ENCODE measurements at regions not wholly inside any gene's neighbourhood (a gene's known extent, or its start where the extent isn't known, plus 50 kb on each side); places are given as distances from the start of the nearest gene placed in this dataset.
A peak's percentile ranks its signal among the peaks of the same experiment; 100 is the strongest.
"Not testable (repeated sequence)": the region's sequence is repeated elsewhere in the genome, so short reads cannot be mapped to it uniquely, and the experiment has no call there.

- DNase-seq (ENCODE audit: low read depth in 2 of 2), result no peak
These were observed 228.9 kb upstream of the CAND1 start for GRCh38 chr12:67039995-67040860.

DNA sequence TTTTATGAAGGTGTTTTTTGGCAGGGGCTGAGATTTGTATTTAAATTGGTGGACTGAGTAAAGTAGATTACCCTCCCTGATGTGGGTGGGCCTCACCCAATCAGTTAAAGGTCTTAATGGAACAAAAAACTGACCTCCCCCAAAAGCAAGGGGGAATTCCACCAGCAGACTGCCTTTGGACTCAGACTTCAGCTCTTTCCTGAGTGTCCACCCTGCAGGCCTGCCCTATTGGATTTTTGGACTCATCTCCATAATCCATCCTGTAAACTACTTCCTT lies 228.4 kb upstream of the CAND1 start:
- DNase-seq (ENCODE audit: low read depth in 2 of 2), result no peak

GRCh38 chr12:67042697-67043131 lies 226.4 kb upstream of the CAND1 start:
- DNase-seq (ENCODE audit: low read depth in 2 of 2), result no peak

GRCh38 chr12:67043771-67044170 lies 225.4 kb upstream of the CAND1 start:
- DNase-seq (ENCODE audit: low read depth in 2 of 2), result no peak

GRCh38 chr12:67045650-67046049 lies 223.5 kb upstream of the CAND1 start:
- no peak for DNase-seq (ENCODE audit: low read depth in 2 of 2)

DNA sequence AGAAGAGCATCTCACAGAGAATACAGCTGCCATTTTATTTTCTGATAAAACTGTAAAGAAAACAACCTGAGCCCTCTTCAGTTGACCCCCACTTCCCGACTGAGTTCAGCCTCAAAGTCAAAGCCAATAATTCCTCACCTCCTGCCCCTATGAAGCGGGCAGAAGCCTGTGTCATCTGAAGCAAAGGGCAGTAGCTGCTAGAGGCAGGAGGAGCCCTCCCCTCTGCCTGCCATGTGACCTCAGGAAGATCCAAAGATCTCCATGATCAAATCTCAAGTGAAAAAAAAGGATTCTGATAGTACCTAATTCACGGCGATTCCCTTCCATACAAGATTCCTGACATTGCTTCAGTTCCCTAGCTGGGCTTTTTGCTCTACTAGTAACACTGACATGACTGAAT lies 223.1 kb upstream of the CAND1 start:
- no peak for DNase-seq (ENCODE audit: low read depth in 2 of 2)

GRCh38 chr12:67047634-67048033 lies 221.5 kb upstream of the CAND1 start:
- no peak for DNase-seq (ENCODE audit: low read depth in 2 of 2)

GRCh38 chr12:67048371-67048770 lies 220.8 kb upstream of the CAND1 start:
- no peak for DNase-seq (ENCODE audit: low read depth in 2 of 2)

GRCh38 chr12:67049199-67049598 lies 220.0 kb upstream of the CAND1 start:
- not testable (repeated sequence) for DNase-seq (ENCODE audit: low read depth in 2 of 2)

- no peak for DNase-seq (ENCODE audit: low read depth in 2 of 2)
These were observed 216.2 kb upstream of the CAND1 start for GRCh38 chr12:67052981-67053380.

- no peak for DNase-seq (ENCODE audit: low read depth in 2 of 2)
These were observed 212.8 kb upstream of the CAND1 start for GRCh38 chr12:67056329-67056728.

GRCh38 chr12:67057072-67057471 lies 212.1 kb upstream of the CAND1 start:
- DNase-seq (ENCODE audit: low read depth in 2 of 2), result no peak

GRCh38 chr12:67062193-67062592 lies 207.0 kb upstream of the CAND1 start:
- DNase-seq (ENCODE audit: low read depth in 2 of 2), result no peak

DNA sequence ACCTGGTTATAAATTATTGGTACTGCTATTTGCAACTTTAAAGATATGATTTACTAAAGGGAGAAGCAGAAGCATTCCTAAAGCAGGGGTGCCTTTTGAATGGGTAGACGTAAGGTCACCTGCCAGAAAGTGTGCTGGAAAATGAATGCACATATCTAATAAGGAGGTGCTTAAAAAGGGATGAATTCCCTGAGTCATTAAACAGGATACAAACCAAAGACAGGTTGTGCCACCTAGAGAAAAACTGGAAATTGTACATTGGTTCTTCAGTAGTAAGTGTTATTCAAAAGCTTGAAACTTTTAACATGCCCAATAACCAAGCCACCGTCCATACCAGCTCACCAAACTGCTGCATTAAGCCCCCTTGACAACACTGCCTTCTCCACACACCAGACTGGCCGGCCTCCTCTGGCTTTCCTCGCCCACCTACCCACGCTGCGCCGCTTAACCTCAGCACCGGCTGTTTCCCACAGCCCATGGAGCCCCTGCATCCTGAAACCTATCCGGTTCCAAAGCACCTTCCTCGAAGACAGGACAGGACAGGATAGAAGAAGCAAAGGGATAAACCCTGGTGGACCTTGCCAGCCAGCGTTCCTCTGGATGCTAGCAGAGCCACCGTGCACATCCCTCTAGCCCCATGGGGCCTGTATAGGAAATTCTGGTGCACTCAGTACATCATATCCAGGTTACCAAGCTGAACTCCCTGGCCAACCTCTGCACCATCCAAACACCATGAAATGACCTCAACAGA lies 201.5 kb upstream of the CAND1 start:
- no peak for DNase-seq (ENCODE audit: low read depth in 2 of 2)

DNA sequence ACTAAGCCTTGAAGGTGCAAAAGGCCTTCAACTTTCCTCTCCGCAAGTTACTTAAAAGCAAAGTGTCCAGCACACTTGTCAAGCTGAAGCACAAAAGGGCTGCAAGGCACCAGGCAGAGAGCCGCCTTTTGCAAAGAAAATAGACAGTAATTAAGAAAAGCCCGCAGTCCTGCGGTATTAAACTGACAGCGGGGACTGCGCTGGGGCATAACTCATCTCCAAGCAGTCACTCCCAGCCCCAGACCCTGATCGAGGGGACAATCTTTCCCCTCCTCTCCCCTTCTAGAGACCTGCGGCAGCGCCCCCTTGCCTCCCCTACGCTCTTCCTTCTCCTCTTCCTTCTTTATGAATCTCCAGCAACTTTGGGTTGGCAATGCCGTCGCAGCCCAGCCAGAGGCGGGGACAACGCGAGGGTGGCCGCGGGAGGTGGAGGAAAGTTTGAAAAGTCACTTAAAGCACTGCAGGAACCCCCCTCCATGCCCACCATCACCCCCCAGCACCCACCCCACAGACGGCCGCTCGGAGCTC lies 200.9 kb upstream of the CAND1 start:
- peak in 1 of 2 donors; percentile 2 for DNase-seq (ENCODE audit: low read depth in 2 of 2)

- peak in 1 of 2 donors; percentile 30 for DNase-seq (ENCODE audit: low read depth in 2 of 2)
These were observed 200.3 kb upstream of the CAND1 start for GRCh38 chr12:67068761-67069450.

DNA sequence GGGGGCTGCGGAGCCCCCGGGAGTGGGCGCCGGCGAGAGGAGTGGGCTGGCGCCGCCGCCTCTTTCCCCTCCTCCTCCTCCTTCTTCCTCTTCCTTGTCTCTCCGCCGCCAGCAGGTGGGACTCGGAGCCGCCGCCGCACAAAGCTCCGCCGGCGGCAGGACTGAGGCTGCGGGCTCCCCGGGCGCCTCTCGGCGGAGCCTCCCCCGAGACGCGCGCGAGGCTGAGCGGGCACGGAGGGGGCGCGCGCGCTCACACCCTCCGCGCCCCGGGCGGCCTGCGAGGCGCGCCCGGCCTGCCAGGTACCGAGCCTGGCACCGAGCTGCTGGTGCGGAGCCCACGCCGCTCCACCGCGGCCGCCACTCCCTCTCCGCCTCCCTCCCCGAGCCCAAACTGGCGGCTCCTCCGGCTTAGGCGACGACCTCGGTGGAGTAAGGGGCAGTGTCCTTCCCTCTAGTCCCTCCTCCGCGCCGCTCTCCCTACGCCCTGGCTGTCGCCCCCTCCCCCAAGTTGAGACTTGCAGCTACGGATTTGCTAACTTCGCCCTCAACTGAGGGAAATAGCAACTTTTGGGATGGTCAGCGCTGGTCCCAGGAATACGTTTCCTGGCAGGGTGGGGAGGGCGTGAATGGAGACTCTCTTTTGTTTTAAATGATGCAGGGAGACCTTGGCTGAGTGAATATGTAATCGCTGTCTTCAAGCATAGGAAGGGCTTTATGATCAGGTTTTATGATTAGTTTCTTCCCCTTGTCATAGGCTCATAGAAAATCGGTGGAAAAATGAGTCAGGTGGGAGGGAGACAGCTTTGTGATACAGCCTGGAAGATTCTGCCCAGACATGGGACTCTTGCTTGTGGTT lies 199.5 kb upstream of the CAND1 start:
- DNase-seq (ENCODE audit: low read depth in 2 of 2), result peak in 1 of 2 donors; percentile 21

DNA sequence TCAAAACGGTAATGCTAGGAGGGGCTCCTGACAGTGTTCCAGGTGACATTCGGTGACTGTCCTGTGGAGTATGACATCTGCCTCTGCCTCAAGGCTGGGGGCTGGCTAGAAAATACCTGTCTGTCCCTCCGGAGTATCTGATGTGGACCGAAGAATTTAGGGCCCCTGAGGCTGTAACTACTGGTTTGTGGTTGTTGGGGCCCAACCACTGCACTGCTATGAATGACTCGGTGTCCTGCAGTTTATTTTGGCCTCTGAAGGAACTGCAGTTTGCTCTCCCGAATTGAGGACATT lies 198.9 kb upstream of the CAND1 start:
- no peak for DNase-seq (ENCODE audit: low read depth in 2 of 2)

GRCh38 chr12:67070604-67071003 lies 198.6 kb upstream of the CAND1 start:
- no peak for DNase-seq (ENCODE audit: low read depth in 2 of 2)

GRCh38 chr12:67072281-67072680 lies 196.9 kb upstream of the CAND1 start:
- not testable (repeated sequence) for DNase-seq (ENCODE audit: low read depth in 2 of 2)

- DNase-seq (ENCODE audit: low read depth in 2 of 2), result no peak
These were observed 195.8 kb upstream of the CAND1 start for GRCh38 chr12:67073336-67073735.

DNA sequence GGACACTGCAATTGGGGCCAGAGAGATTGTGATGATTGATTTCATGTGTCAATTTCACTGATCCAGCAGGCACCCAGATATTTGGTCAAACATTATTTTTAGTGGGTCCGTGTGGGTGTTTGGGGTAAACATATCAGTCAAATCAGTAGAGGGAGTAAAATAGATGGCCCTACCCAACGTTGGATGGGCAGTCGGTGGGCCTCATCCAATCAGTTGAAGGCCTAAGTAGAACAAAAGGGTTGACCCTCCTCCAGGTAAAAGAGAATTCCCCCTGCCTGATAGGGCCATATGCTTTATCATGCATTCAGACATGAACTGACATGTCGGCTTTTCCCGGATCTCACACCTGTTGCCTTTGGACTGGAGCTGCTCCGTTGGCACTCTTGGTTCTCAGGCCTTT lies 195.1 kb upstream of the CAND1 start:
- no peak for DNase-seq (ENCODE audit: low read depth in 2 of 2)
